Endothelial cell of umbilical vein (primary cell): ENCODE measurements at regions not wholly inside any gene's neighbourhood (a gene's known extent, or its start where the extent isn't known, plus 50 kb on each side); places are given as distances from the start of the nearest gene placed in this dataset.

ENCODE experiments used
- BruUV-seq: library from RNA; stranded (reverse); fragments of 400-500 nt; replicated peaks from 2 replicates; lab custom pipeline; 2021; lab: Mats Ljungman, UMichigan
- CTCF ChIA-PET: fragments of 300-600, 350-600 bp; sonication (Branson Sonifier 250); formaldehyde crosslinking; loops from one replicate; lab custom pipeline; 2021; ENCODE audit warnings: antibody characterized with exemption, inconsistent platforms; lab: Charles Lee
- POLR2A ChIA-PET: fragments of 300-600, 350-600 bp; sonication (Branson Sonifier 250); formaldehyde crosslinking; loops from one replicate; lab custom pipeline; 2021; ENCODE audit warnings: antibody characterized with exemption, inconsistent platforms; lab: Charles Lee
- DNase-seq: peaks from one replicate; pipeline ENCODE4 v3.0.0-alpha.2; 2011; ENCODE audit warnings: low read depth, low spot score
- FAIRE-seq: peaks from 2 replicates; lab custom pipeline; 2011; peaks lifted over from hg19 to GRCh38; lab: Jason Lieb, UNC
- H2AFZ ChIP-seq: 2 replicates; pipeline ENCODE4 v1.6.0; 2012; ENCODE audit warnings: low read depth, low read length, control low read depth, inconsistent platforms
- H3K27ac ChIP-seq: 2 replicates; pipeline ENCODE4 v1.5.1; 2011; ENCODE audit warnings: low read depth, mild to moderate bottlenecking, control low read depth, low read length, moderate library complexity; ENCODE audit not compliant: insufficient read depth
- H3K27me3 ChIP-seq, 2 experiments: 2 replicates each; pipeline versions ENCODE4 v1.6.0 to v1.6.1; 2011; ENCODE audit warnings: low read length in 2 of 2, mixed read lengths in 1 of 2; ENCODE audit not compliant: control insufficient read depth in 2 of 2, insufficient read depth in 2 of 2
- H3K36me3 ChIP-seq, 2 experiments: 2 replicates in 1 of 2; 3 replicates in 1 of 2; pipeline ENCODE4 v1.5.1; 2011; ENCODE audit warnings: low read length in 2 of 2, mild to moderate bottlenecking in 1 of 2, moderate library complexity in 1 of 2; ENCODE audit not compliant: control insufficient read depth in 2 of 2, insufficient read depth in 2 of 2; ENCODE audit errors: extremely low read depth in 1 of 2
- H3K4me1 ChIP-seq: 3 replicates; pipeline ENCODE4 v1.5.1; 2011; ENCODE audit warnings: mild to moderate bottlenecking, low read length; ENCODE audit not compliant: control insufficient read depth, insufficient read depth; ENCODE audit errors: extremely low read depth
- H3K4me2 ChIP-seq: 2 replicates; pipeline ENCODE4 v1.6.1; 2011; ENCODE audit warnings: low read length, control low read depth, mixed read lengths; ENCODE audit not compliant: insufficient read depth
- H3K4me3 ChIP-seq, 3 experiments: fragments of 200-600 bp in 1 of 3; sonication (generic), shearing (Covaris generic) in 1 of 3; replicated peaks in 1 of 3; 2 replicates each; pipeline ENCODE4 v1.5.1; 2011 to 2016; ENCODE audit warnings: control low read depth in 3 of 3, low read length in 3 of 3, mild to moderate bottlenecking in 2 of 3, inconsistent platforms in 1 of 3, low read depth in 1 of 3, moderate library complexity in 1 of 3; ENCODE audit not compliant: insufficient read depth in 1 of 3
- H3K79me2 ChIP-seq: 2 replicates; pipeline ENCODE4 v1.6.0; 2012; ENCODE audit warnings: low read length, inconsistent platforms; ENCODE audit not compliant: control insufficient read depth, insufficient read depth
- H3K9ac ChIP-seq: replicated peaks from 2 replicates; pipeline ENCODE3; 2011; ENCODE audit warnings: low read length, control low read depth; ENCODE audit not compliant: insufficient read depth; ENCODE audit errors: extremely low read depth
- H3K9me1 ChIP-seq: replicated peaks from 3 replicates; pipeline ENCODE4 v1.6.0; 2011; ENCODE audit warnings: mild to moderate bottlenecking, low read length; ENCODE audit not compliant: control insufficient read depth, insufficient read depth; ENCODE audit errors: extremely low read depth
- H3K9me3 ChIP-seq: replicated peaks from 2 replicates; pipeline ENCODE4 v1.5.1; 2012; ENCODE audit warnings: low read length, inconsistent platforms; ENCODE audit not compliant: control insufficient read depth, insufficient read depth
- H4K20me1 ChIP-seq: replicated peaks from 2 replicates; pipeline ENCODE3; 2011; ENCODE audit warnings: mild to moderate bottlenecking, low read length; ENCODE audit not compliant: control insufficient read depth, insufficient read depth; ENCODE audit errors: extremely low read depth
- CTCF ChIP-seq, 2 donors: IDR thresholded peaks; 1 replicate in 1 of 2; 2 replicates in 1 of 2; pipeline ENCODE4 v1.5.1; 2011; ENCODE audit warnings: low read length in 2 of 2, mild to moderate bottlenecking in 2 of 2, moderate library complexity in 2 of 2, control low read depth in 1 of 2, inconsistent platforms in 1 of 2, low read depth in 1 of 2; ENCODE audit not compliant: insufficient read depth in 1 of 2; ENCODE audit errors: extremely low read depth in 1 of 2
- EZH2 ChIP-seq: IDR thresholded peaks from 2 replicates; pipeline ENCODE4 v1.6.1; 2012; ENCODE audit warnings: borderline replicate concordance, low read depth, mild to moderate bottlenecking, moderate library complexity, low read length, inconsistent platforms; ENCODE audit not compliant: severe bottlenecking
- FOS ChIP-seq: IDR thresholded peaks from 2 replicates; pipeline ENCODE4 v1.6.1; 2011; ENCODE audit warnings: mild to moderate bottlenecking, low read length, moderate library complexity, borderline replicate concordance; ENCODE audit not compliant: insufficient read depth
- GATA2 ChIP-seq: IDR thresholded peaks from 2 replicates; pipeline ENCODE4 v1.7.0; 2011; ENCODE audit warnings: low read depth, mild to moderate bottlenecking, moderate library complexity, mixed read lengths, low read length; ENCODE audit not compliant: insufficient read length, insufficient read depth
- POLR2A ChIP-seq: IDR thresholded peaks from 2 replicates; pipeline ENCODE4 v1.6.1; 2012; ENCODE audit warnings: low read depth, mild to moderate bottlenecking, control low read depth, low read length
- POLR2AphosphoS5 ChIP-seq: IDR thresholded peaks from 2 replicates; pipeline ENCODE4 v1.6.1; 2012; ENCODE audit warnings: low read depth, mild to moderate bottlenecking, control low read depth, low read length, moderate library complexity; ENCODE audit not compliant: insufficient read depth
- dilution Hi-C: fragments of 300-500 bp; cut with MboI; formaldehyde crosslinking; loops from one replicate; pipeline ENCODE4 v1.15.0; 2019; ENCODE audit warnings: low sequenced_read_pairs; ENCODE audit not compliant: extremely low pct_ligation_motif_present
- intact Hi-C: fragments of 100-400 bp; cut with micrococcal nuclease; formaldehyde crosslinking; loops from one replicate; pipeline ENCODE4 v1.10.0; 2022

DNA sequence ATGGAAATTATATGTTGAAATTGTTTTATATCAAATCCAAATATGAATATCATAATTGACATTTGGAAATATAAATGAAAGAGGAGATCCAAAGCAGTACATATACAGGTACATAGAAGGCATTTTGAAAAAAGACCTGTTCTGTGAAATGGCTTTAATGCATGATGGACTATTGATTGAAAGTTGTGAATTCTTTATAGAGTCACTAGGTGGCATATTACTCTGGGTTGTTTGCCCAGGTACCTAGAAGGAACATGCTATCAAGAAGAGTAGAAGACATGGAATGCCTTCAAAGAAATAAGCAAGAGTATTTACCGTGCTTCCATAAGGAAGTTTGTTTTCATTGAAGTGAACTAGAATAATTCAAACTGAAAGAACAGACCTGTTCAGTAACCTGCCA, 160.0 kb upstream of the ANK3 start:
- POLR2A ChIA-PET = no interaction called here
- no peak overlapping the region for H3K27ac ChIP-seq
- H3K4me2 ChIP-seq = no peak overlapping the region
- no peak overlapping the region for H3K9ac ChIP-seq
- FAIRE-seq (no peak), DNase-seq (peak; percentile 24)
- no peak for TF ChIP-seq POLR2A
- peak in 1 of 2 donors; percentile 13 for TF ChIP-seq CTCF (IDR thresholded peaks at IDR 0.05; ENCODE audit: extremely low read depth in 1 of 2, insufficient read depth in 1 of 2, low read depth in 1 of 2, low read length in 2 of 2)
- TF ChIP-seq GATA2 = no peak
- no peak for TF ChIP-seq EZH2
- intact Hi-C loops = loop anchor here (2.0 kb wide), 1 partner anchor 97 kb away; no protein-coding TSS in a partner anchor
- H3K9me3 ChIP-seq = no peaks in the 10 kb centered on the region
- H3K4me3 ChIP-seq = no peak overlapping the region
- H4K20me1 ChIP-seq = no peaks in the 10 kb centered on the region
- no peaks in the 10 kb centered on the region for H3K79me2 ChIP-seq
- H2AFZ ChIP-seq = no peak overlapping the region
- dilution Hi-C loops = no loop called here
- no TSS peak for BruUV-seq
- CTCF ChIA-PET = interaction anchor here (0.9 to 1.4 kb wide), 2 partner anchors 9 to 97 kb away, joined by 3 read pairs; no protein-coding TSS in a partner anchor
- H3K4me1 ChIP-seq = no peaks in the 10 kb centered on the region
- no peaks in the 10 kb centered on the region for H3K9me1 ChIP-seq
- no peaks in the 10 kb centered on the region for H3K27me3 ChIP-seq
- no peaks in the 10 kb centered on the region for H3K36me3 ChIP-seq

DNA sequence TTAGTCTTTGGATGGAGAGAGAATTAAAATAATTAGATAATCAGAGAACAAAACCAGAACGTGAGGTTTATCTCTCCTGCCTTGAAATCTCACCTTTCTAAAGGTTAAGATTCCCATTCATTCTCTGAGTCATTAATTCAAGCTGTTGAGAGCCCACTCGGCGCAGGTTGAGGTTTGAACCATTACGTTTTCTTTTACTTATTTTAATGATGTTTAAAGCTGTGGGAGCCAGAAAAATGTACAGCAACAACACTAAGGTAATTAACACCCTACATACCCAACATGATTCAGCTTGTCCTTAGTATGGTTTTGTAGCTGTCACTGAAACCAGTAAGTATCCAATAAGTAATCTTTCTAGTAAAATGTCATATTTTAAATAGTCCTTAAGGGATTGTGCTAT, 153.0 kb upstream of the ANK3 start:
- Histone ChIP-seq H3K27ac (no peak overlapping the region), H3K4me2 (no peak overlapping the region), H4K20me1 (no peaks in the 10 kb centered on the region), H2AFZ (no peak overlapping the region), H3K9me1 (no peaks in the 10 kb centered on the region), H3K4me3 (no peak overlapping the region), H3K9ac (no peak overlapping the region), H3K9me3 (no peaks in the 10 kb centered on the region), H3K4me1 (no peaks in the 10 kb centered on the region), H3K27me3 (peaks cover 3 to 5% of the 10 kb centered on the region in 2 experiments), H3K79me2 (no peaks in the 10 kb centered on the region), H3K36me3 (no peaks in the 10 kb centered on the region)
- POLR2A ChIA-PET = no interaction called here
- CTCF ChIA-PET = no interaction called here
- DNase-seq = no peak
- dilution Hi-C loops (no loop called here), intact Hi-C loops (no loop called here)
- BruUV-seq = no TSS peak
- TF ChIP-seq FOS = no peak
- no peak for TF ChIP-seq POLR2A
- TF ChIP-seq GATA2 = no peak
- no peak for TF ChIP-seq POLR2AphosphoS5
- no peak for FAIRE-seq
